GM12891 (cell line): ENCODE measurements at regions not wholly inside any gene's neighbourhood (a gene's known extent, or its start where the extent isn't known, plus 50 kb on each side); places are given as distances from the start of the nearest gene placed in this dataset.

Experiments used
- POLR2A ChIP-seq: IDR thresholded peaks from 2 replicates; pipeline ENCODE4 v1.6.1; 2011; ENCODE audit warnings: low read depth, low read length, control low read depth
- POLR2AphosphoS5 ChIP-seq: IDR thresholded peaks from 2 replicates; pipeline ENCODE4 v1.6.1; 2011; ENCODE audit warnings: low read depth, low read length, control low read depth
- SPI1 ChIP-seq: IDR thresholded peaks from 2 replicates; pipeline ENCODE4 v1.6.1; 2011; ENCODE audit warnings: low read depth, low read length, control low read depth
- TAF1 ChIP-seq: IDR thresholded peaks from 2 replicates; pipeline ENCODE4 v1.6.1; 2011; ENCODE audit warnings: low read depth, low read length, control low read depth

DNA sequence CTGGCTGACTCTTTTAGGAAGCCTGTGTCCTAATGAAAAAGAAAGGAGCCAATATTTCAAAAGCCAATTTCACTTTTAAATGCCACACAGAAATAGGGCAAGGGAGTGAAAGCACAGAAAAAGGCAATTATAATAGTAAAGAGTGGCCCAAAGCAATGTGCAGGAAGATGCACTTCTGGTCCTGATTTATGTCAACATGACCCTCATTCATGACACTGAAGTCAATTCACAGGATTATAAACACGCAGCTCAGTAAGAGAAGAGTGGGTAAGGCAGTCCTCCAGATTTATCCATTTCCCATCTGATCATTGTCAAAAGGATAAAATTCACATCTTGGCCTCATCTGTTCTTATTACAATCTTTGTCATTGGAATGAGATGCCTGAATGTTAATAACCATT is 1049.7 kb upstream of the RAG2 start:
- no peak for TF ChIP-seq TAF1
- no peak for TF ChIP-seq SPI1
- TF ChIP-seq POLR2AphosphoS5 = no peak
- no peak for TF ChIP-seq POLR2A
